ENCODE measurements at regions not wholly inside any gene's neighbourhood (a gene's known extent, or its start where the extent isn't known, plus 50 kb on each side); places are given as distances from the start of the nearest gene placed in this dataset.

DNA sequence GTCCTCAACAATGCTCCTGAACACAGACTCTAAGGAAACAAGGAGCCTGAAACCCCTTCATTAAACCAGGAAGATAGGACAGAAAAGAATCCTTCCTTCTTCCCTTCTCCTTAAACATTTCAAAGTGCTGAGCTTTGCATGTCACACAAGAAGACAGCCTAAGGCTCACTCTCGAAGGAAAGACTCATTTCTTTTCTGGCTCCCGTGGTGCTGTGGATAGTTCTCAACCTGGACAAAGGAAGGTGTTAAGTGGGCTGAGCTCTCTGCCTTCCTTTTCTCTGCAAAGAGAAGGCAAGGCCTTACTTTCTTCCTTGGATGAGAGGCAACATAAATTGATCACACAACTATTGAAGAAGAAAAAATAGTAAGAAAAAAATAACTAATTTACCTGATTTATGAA lies 452.4 kb upstream of the DDI1 start:
- no peak overlapping the region for H3K4me3 ChIP-seq (ENCODE audit: extremely low read depth, insufficient read depth, low read length, poor library complexity, severe bottlenecking)
- H3K9me3 ChIP-seq (ENCODE audit: control insufficient read depth, low read length) = no peaks in the 10 kb centered on the region
- 15% methylated on average over 2 of the region's 2 CpGs; no CpG with 5 or more reads in 1 of the 2 experiments for WGBS, 2 experiments (ENCODE audit: insufficient coverage in 2 of 2)
- no peaks in the 10 kb centered on the region for H3K36me3 ChIP-seq (ENCODE audit: control insufficient read depth, insufficient read depth, low read length)
- no peak overlapping the region for H3K27ac ChIP-seq (ENCODE audit: low read depth, low read length, severe bottlenecking)
- no peaks in the 10 kb centered on the region for H3K4me1 ChIP-seq (ENCODE audit: control insufficient read depth, insufficient read depth, low read length, poor library complexity, severe bottlenecking)

DNA sequence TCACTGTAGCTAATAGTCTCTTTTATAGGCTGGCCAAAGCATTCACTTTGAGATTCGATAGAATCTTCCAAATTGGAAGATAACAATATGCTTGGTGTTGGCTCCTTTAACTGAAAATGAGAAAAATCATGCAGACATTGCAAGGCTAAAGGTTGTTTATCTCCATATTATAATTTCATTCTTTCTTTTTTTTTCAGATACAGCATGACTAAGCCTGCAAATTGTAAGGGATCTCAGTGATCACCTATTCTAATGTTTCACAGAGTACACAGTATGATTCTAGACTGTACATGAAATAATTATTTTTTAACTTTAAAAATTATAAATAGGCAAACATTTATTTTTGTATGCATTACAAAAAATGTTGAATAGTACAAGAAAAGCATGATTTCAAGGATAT lies 451.7 kb upstream of the DDI1 start:
- Histone ChIP-seq H3K36me3 (ENCODE audit: control insufficient read depth, insufficient read depth, low read length) (no peaks in the 10 kb centered on the region), H3K4me1 (ENCODE audit: control insufficient read depth, insufficient read depth, low read length, poor library complexity, severe bottlenecking) (no peaks in the 10 kb centered on the region), H3K4me3 (ENCODE audit: extremely low read depth, insufficient read depth, low read length, poor library complexity, severe bottlenecking) (no peak overlapping the region), H3K9me3 (ENCODE audit: control insufficient read depth, low read length) (no peaks in the 10 kb centered on the region), H3K27ac (ENCODE audit: low read depth, low read length, severe bottlenecking) (no peak overlapping the region)
- no CpG with 5 or more reads among the region's 1 CpG for WGBS, 2 experiments (ENCODE audit: insufficient coverage in 2 of 2)

DNA sequence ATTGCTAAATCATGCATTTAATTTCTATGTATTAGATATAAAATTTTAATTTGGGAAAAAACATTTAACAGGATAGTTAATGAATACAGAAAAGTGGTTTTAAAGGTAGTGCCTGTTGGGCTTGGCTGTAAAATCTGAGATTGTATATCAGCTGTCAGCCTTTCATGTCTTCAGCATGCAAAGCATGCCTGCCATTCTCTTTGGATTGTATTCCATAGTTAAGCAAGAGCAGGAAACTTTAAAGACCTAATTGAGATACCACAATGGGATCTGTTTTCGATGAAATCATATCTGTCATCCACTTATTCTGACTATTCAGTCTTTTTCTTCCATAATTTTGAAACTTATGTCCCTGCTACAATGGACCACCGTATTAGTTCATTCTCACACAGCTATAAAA lies 451.0 kb upstream of the DDI1 start:
- Histone ChIP-seq H3K36me3 (ENCODE audit: control insufficient read depth, insufficient read depth, low read length) (no peaks in the 10 kb centered on the region), H3K4me3 (ENCODE audit: extremely low read depth, insufficient read depth, low read length, poor library complexity, severe bottlenecking) (no peak overlapping the region), H3K4me1 (ENCODE audit: control insufficient read depth, insufficient read depth, low read length, poor library complexity, severe bottlenecking) (no peaks in the 10 kb centered on the region), H3K27ac (ENCODE audit: low read depth, low read length, severe bottlenecking) (no peak overlapping the region), H3K9me3 (ENCODE audit: control insufficient read depth, low read length) (no peaks in the 10 kb centered on the region)
- WGBS, 2 experiments (ENCODE audit: insufficient coverage in 2 of 2) = no CpG with 5 or more reads among the region's 2 CpGs

DNA sequence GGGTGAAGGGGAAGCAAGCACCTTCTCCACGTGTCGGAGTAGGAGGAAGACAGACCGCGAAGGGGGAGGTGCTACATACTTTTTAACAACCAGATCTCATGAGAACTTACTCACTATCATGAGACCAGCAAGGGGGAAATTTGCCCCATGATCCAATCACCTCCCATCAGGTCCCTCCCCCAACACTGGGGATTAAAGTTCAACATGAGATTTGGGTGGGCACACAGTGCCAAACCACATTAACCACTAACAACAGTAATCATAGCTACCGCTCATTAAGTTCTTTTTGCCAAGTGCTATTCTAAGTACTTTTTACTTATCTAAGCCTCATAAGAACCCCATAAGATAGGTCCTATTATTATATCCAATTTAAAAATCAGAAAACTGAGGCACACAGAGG lies 450.5 kb upstream of the DDI1 start:
- no peak overlapping the region for H3K27ac ChIP-seq (ENCODE audit: low read depth, low read length, severe bottlenecking)
- no peak overlapping the region for H3K4me3 ChIP-seq (ENCODE audit: extremely low read depth, insufficient read depth, low read length, poor library complexity, severe bottlenecking)
- no peaks in the 10 kb centered on the region for H3K36me3 ChIP-seq (ENCODE audit: control insufficient read depth, insufficient read depth, low read length)
- H3K4me1 ChIP-seq (ENCODE audit: control insufficient read depth, insufficient read depth, low read length, poor library complexity, severe bottlenecking) = no peaks in the 10 kb centered on the region
- H3K9me3 ChIP-seq (ENCODE audit: control insufficient read depth, low read length) = no peaks in the 10 kb centered on the region
- 75 to 83% methylated on average over 1 to 2 of the region's 5 CpGs for WGBS, 2 experiments (ENCODE audit: insufficient coverage in 2 of 2)

DNA sequence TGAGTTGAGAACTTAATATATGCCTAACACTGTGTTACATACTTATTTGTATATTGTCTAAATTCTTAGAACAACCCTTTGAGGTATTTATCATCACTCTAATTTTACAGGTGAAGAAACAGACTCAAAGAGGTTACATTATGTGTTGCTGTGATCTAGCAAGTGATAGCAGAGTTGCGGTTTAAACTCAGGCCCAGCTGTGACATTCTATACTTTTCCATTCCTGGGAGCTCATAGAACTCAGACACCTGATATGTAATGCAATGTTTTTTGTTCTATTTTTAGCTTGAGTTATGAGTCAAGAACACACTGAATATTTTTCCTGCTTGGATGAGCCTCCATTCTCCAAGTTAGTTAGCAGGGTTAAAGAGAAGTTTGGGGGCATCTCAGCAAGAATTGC lies 449.7 kb upstream of the DDI1 start:
- Histone ChIP-seq H3K9me3 (ENCODE audit: control insufficient read depth, low read length) (no peaks in the 10 kb centered on the region), H3K4me1 (ENCODE audit: control insufficient read depth, insufficient read depth, low read length, poor library complexity, severe bottlenecking) (no peaks in the 10 kb centered on the region), H3K27ac (ENCODE audit: low read depth, low read length, severe bottlenecking) (no peak overlapping the region), H3K36me3 (ENCODE audit: control insufficient read depth, insufficient read depth, low read length) (no peaks in the 10 kb centered on the region), H3K4me3 (ENCODE audit: extremely low read depth, insufficient read depth, low read length, poor library complexity, severe bottlenecking) (no peak overlapping the region)
- no CpG with 5 or more reads among the region's 1 CpG for WGBS, 2 experiments (ENCODE audit: insufficient coverage in 2 of 2)

GRCh38 chr11:103587901-103588788 lies 448.3 kb upstream of the DDI1 start:
- Histone ChIP-seq H3K4me3 (ENCODE audit: extremely low read depth, insufficient read depth, low read length, poor library complexity, severe bottlenecking) (no peak overlapping the region), H3K36me3 (ENCODE audit: control insufficient read depth, insufficient read depth, low read length) (no peaks in the 10 kb centered on the region), H3K4me1 (ENCODE audit: control insufficient read depth, insufficient read depth, low read length, poor library complexity, severe bottlenecking) (no peaks in the 10 kb centered on the region), H3K9me3 (ENCODE audit: control insufficient read depth, low read length) (no peaks in the 10 kb centered on the region), H3K27ac (ENCODE audit: low read depth, low read length, severe bottlenecking) (no peak overlapping the region)
- WGBS, 2 experiments (ENCODE audit: insufficient coverage in 2 of 2) = 100% methylated on average over 1 of the region's 4 CpGs

- no peaks in the 10 kb centered on the region for H3K36me3 ChIP-seq (ENCODE audit: control insufficient read depth, insufficient read depth, low read length)
- H3K4me3 ChIP-seq (ENCODE audit: extremely low read depth, insufficient read depth, low read length, poor library complexity, severe bottlenecking) = no peak overlapping the region
- no peaks in the 10 kb centered on the region for H3K4me1 ChIP-seq (ENCODE audit: control insufficient read depth, insufficient read depth, low read length, poor library complexity, severe bottlenecking)
- H3K27ac ChIP-seq (ENCODE audit: low read depth, low read length, severe bottlenecking) = no peak overlapping the region
- no peaks in the 10 kb centered on the region for H3K9me3 ChIP-seq (ENCODE audit: control insufficient read depth, low read length)
- 33 to 83% methylated on average over 1 of the region's 3 CpGs for WGBS, 2 experiments (ENCODE audit: insufficient coverage in 2 of 2)
Measured at GRCh38 chr11:103591554-103591953, 444.9 kb upstream of the DDI1 start.

DNA sequence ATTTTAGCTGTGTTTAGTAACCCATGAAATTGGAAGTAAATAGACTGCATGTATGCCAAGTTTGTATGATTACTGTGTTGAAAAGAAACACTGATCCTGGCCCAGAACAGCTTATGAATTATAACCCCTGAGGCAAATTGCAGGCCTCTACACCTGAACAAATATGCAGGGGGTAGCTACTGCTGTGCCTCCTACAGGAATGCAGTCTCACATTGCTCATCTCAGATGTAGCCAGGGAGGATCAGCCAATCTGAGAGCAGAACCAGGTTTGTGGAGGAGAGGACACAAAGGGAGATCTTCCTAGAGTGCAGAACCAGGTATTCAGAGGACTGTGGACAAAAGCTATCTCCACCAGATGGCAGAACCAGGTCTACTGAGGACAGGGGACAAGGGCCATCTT lies 442.2 kb upstream of the DDI1 start:
- Histone ChIP-seq H3K9me3 (ENCODE audit: control insufficient read depth, low read length) (no peaks in the 10 kb centered on the region), H3K36me3 (ENCODE audit: control insufficient read depth, insufficient read depth, low read length) (no peaks in the 10 kb centered on the region), H3K4me1 (ENCODE audit: control insufficient read depth, insufficient read depth, low read length, poor library complexity, severe bottlenecking) (no peaks in the 10 kb centered on the region), H3K4me3 (ENCODE audit: extremely low read depth, insufficient read depth, low read length, poor library complexity, severe bottlenecking) (no peak overlapping the region), H3K27ac (ENCODE audit: low read depth, low read length, severe bottlenecking) (no peak overlapping the region)

DNA sequence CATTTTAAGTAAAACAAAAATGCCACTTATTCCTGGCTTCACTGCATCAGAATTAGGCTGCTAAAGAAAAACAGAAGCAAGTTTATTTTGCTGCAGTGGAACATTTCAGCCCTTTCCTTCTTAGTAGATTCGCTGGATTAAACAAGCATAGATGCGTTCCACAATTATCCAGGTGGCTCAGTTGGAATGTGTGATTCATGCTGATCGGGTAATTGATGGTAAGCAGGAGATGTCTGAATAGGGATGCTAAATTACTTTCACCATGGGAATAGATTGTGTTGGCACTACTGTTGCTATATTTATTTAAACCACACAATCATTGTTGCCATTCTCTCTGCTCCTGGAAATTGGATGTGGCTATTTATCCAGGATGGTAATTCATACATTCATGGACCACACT lies 440.1 kb upstream of the DDI1 start:
- no peaks in the 10 kb centered on the region for H3K4me1 ChIP-seq (ENCODE audit: control insufficient read depth, insufficient read depth, low read length, poor library complexity, severe bottlenecking)
- no peak overlapping the region for H3K4me3 ChIP-seq (ENCODE audit: extremely low read depth, insufficient read depth, low read length, poor library complexity, severe bottlenecking)
- H3K36me3 ChIP-seq (ENCODE audit: control insufficient read depth, insufficient read depth, low read length) = no peaks in the 10 kb centered on the region
- H3K27ac ChIP-seq (ENCODE audit: low read depth, low read length, severe bottlenecking) = no peak overlapping the region
- H3K9me3 ChIP-seq (ENCODE audit: control insufficient read depth, low read length) = no peaks in the 10 kb centered on the region
- 91% methylated on average over 2 of the region's 3 CpGs; no CpG with 5 or more reads in 1 of the 2 experiments for WGBS, 2 experiments (ENCODE audit: insufficient coverage in 2 of 2)

DNA sequence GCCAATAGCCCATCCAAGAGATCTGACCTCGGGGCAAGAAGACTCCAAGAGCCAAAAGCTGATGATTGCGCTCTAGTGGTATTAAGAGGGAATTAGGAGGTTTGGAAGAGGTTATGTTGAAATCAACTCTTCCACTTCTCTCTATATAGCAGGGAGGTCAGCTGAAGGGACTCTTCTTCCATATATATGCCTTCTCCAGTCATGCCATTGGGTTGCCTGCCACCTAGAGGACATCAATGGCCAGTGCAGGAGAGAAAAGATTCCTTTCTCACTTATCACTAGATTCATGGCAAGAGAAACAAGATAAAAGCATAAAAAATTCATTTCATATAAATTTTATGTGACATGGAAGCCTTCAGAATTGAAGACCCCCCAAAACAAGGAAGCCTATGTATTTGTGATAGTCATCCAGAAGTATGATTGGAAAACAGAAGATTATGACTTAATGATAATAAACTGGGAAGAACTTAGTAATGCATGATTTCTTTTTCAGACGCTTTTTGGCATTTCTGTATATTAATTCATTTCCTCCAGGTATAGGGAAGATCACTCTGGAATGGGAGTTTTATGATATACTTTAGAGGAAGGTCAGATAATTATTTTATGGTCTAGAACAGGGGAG lies 435.1 kb upstream of the DDI1 start:
- Histone ChIP-seq H3K4me1 (ENCODE audit: control insufficient read depth, insufficient read depth, low read length, poor library complexity, severe bottlenecking) (peaks cover 3% of the 10 kb centered on the region), H3K9me3 (ENCODE audit: control insufficient read depth, low read length) (no peaks in the 10 kb centered on the region), H3K36me3 (ENCODE audit: control insufficient read depth, insufficient read depth, low read length) (no peaks in the 10 kb centered on the region), H3K27ac (ENCODE audit: low read depth, low read length, severe bottlenecking) (no peak overlapping the region), H3K4me3 (ENCODE audit: extremely low read depth, insufficient read depth, low read length, poor library complexity, severe bottlenecking) (no peak overlapping the region)
- no CpG with 5 or more reads among the region's 3 CpGs for WGBS, 2 experiments (ENCODE audit: insufficient coverage in 2 of 2)

GRCh38 chr11:103602840-103603239 lies 433.6 kb upstream of the DDI1 start:
- Histone ChIP-seq H3K27ac (ENCODE audit: low read depth, low read length, severe bottlenecking) (no peak overlapping the region), H3K4me3 (ENCODE audit: extremely low read depth, insufficient read depth, low read length, poor library complexity, severe bottlenecking) (no peak overlapping the region), H3K9me3 (ENCODE audit: control insufficient read depth, low read length) (no peaks in the 10 kb centered on the region)

More at GRCh38 chr11:103602840-103603239, 433.6 kb upstream of the DDI1 start:
- no peaks in the 10 kb centered on the region for H3K36me3 ChIP-seq (ENCODE audit: control insufficient read depth, insufficient read depth, low read length)
- H3K4me1 ChIP-seq (ENCODE audit: control insufficient read depth, insufficient read depth, low read length, poor library complexity, severe bottlenecking) = peaks cover 3% of the 10 kb centered on the region

Data from mesodermal cell (in vitro differentiated cells).